Transverse colon (tissue), 4 donors: ENCODE measurements at regions not wholly inside any gene's neighbourhood (a gene's known extent, or its start where the extent isn't known, plus 50 kb on each side); places are given as distances from the start of the nearest gene placed in this dataset.

ENCODE experiments used
- EP300 ChIP-seq: sonication (generic); formaldehyde crosslinking; IDR thresholded peaks from one replicate; pipeline ENCODE4 v1.6.1; 2017; ENCODE audit warnings: antibody characterized with exemption, low read depth
- POLR2A ChIP-seq: fragments of 450-650 bp; IDR thresholded peaks from one replicate; pipeline ENCODE4 v1.6.1; 2016; ENCODE audit warnings: antibody characterized with exemption, mild to moderate bottlenecking, moderate library complexity
- POLR2AphosphoS5 ChIP-seq, 3 donors: sonication (generic); formaldehyde crosslinking; IDR thresholded peaks; one replicate each; pipeline ENCODE4 v1.6.1; 2016; ENCODE audit warnings: antibody characterized with exemption in 3 of 3
- TF ChIP-seq, protein P1 (sequence below), 5 experiments: fragments of 200-600 bp in 3 of 5; fragments of 450-650 bp in 2 of 5; sonication (generic) in 3 of 5; IDR thresholded peaks; 1 replicate in 2 of 5; 2 replicates in 3 of 5; pipeline ENCODE4 v1.5.1; 2016 to 2017; ENCODE audit warnings: antibody characterized with exemption in 5 of 5, inconsistent platforms in 3 of 5, mild to moderate bottlenecking in 2 of 5, moderate library complexity in 1 of 5

DNA sequence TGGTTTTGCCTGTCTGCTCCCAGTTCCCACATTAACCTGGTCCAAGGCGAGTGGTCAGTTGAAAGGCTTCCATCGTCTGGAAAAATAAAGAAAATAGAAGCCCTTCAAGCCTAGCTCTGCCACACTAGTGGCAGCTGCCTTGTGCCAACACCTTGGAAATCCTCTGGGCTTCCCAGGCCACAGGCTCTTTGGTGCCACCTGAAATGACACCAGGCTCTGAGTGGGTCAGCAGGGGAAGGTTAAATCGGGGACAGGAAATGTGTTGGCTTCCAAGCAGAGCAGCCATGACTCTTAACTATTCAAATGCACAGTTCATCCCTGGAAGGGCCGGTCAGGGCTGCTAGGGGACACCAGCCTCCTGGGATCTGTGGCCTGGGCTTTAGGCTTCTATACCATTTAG, 558.7 kb downstream of the MATN1 start:
- TF ChIP-seq, protein P1, sequence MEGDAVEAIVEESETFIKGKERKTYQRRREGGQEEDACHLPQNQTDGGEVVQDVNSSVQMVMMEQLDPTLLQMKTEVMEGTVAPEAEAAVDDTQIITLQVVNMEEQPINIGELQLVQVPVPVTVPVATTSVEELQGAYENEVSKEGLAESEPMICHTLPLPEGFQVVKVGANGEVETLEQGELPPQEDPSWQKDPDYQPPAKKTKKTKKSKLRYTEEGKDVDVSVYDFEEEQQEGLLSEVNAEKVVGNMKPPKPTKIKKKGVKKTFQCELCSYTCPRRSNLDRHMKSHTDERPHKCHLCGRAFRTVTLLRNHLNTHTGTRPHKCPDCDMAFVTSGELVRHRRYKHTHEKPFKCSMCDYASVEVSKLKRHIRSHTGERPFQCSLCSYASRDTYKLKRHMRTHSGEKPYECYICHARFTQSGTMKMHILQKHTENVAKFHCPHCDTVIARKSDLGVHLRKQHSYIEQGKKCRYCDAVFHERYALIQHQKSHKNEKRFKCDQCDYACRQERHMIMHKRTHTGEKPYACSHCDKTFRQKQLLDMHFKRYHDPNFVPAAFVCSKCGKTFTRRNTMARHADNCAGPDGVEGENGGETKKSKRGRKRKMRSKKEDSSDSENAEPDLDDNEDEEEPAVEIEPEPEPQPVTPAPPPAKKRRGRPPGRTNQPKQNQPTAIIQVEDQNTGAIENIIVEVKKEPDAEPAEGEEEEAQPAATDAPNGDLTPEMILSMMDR (IDR thresholded peaks at IDR 0.05): no peak
- TF ChIP-seq POLR2A (no peak), POLR2AphosphoS5 (IDR thresholded peaks at IDR 0.05) (no peak), EP300 (no peak)
